Chondrocyte (in vitro differentiated cells): ENCODE measurements at regions not wholly inside any gene's neighbourhood (a gene's known extent, or its start where the extent isn't known, plus 50 kb on each side); places are given as distances from the start of the nearest gene placed in this dataset.
A peak's percentile ranks its signal among the peaks of the same experiment; 100 is the strongest.

ENCODE experiments used
- DNase-seq: peaks from one replicate; pipeline ENCODE4 v3.0.0; 2021; ENCODE audit warnings: mixed read lengths, low spot score
- H3K27ac Mint-ChIP-seq: one replicate; pipeline ENCODE4 v1.8.0; 2021; ENCODE audit warnings: mild to moderate bottlenecking, moderate library complexity, mixed read lengths; ENCODE audit not compliant: unreplicated experiment
- H3K27me3 Mint-ChIP-seq: 2 replicates; pipeline ENCODE4 v1.8.0; 2021; ENCODE audit warnings: low read depth, mixed read lengths
- H3K36me3 Mint-ChIP-seq: 2 replicates; pipeline ENCODE4 v1.8.0; 2021; ENCODE audit warnings: low read depth, mixed read lengths
- H3K4me1 Mint-ChIP-seq: 2 replicates; pipeline ENCODE4 v1.8.0; 2021; ENCODE audit warnings: low read depth, mild to moderate bottlenecking, mixed read lengths
- H3K4me3 Mint-ChIP-seq: one replicate; pipeline ENCODE4 v1.8.0; 2021; ENCODE audit warnings: mild to moderate bottlenecking, moderate library complexity, mixed read lengths; ENCODE audit not compliant: unreplicated experiment
- H3K9me3 Mint-ChIP-seq: 2 replicates; pipeline ENCODE4 v1.8.0; 2021; ENCODE audit warnings: low read depth, mixed read lengths
- CTCF ChIP-seq: fragments of 200-600 bp; sonication (generic); IDR thresholded peaks from 2 replicates; pipeline ENCODE4 v1.5.0; 2021; ENCODE audit warnings: antibody characterized with exemption, mild to moderate bottlenecking, moderate library complexity

DNA sequence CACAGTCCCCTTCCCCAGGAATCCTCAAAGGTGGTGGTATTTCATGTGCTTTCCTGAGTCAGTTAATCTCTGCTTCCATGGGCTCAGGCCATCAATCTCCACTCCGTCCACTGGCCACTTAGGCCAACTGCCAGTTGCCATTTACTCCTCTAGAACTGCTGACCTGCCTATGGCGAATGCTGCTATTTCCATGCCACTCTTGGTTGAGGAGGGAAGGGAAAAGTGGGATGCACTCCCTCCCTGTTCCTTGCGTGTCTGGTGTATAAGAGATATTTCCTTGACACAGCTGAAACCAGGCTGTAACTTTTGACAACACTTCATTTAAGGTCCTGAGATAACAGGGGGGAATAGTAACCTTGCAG, 261.5 kb downstream of the MREG start:
- DNase-seq = no peak
- Mint-ChIP-seq H3K9me3 (peaks cover 2% of the 10 kb centered on the region), H3K4me3 (no peak overlapping the region), H3K4me1 (peaks cover 64% of the 10 kb centered on the region), H3K36me3 (no peaks in the 10 kb centered on the region), H3K27ac (peak overlapping the region; percentile 73), H3K27me3 (no peaks in the 10 kb centered on the region)
- TF ChIP-seq CTCF = no peak

GRCh38 chr2:215751200-215751910, 262.0 kb downstream of the MREG start:
- Mint-ChIP-seq H3K4me1 (peaks cover 62% of the 10 kb centered on the region), H3K27me3 (no peaks in the 10 kb centered on the region), H3K9me3 (peaks cover 2% of the 10 kb centered on the region), H3K4me3 (no peak overlapping the region), H3K27ac (peak overlapping the region; percentile 73), H3K36me3 (peaks cover 2% of the 10 kb centered on the region)
- TF ChIP-seq CTCF = no peak
- no peak for DNase-seq

- no peaks in the 10 kb centered on the region for H3K9me3 Mint-ChIP-seq
- no peak for DNase-seq
- peaks cover 56% of the 10 kb centered on the region for H3K4me1 Mint-ChIP-seq
- peak overlapping the region; percentile 73 for H3K27ac Mint-ChIP-seq
- no peak overlapping the region for H3K4me3 Mint-ChIP-seq
- H3K27me3 Mint-ChIP-seq = no peaks in the 10 kb centered on the region
- H3K36me3 Mint-ChIP-seq = peaks cover 3% of the 10 kb centered on the region
- TF ChIP-seq CTCF = no peak
Measured at GRCh38 chr2:215750763-215751162, 262.6 kb downstream of the MREG start.

DNA sequence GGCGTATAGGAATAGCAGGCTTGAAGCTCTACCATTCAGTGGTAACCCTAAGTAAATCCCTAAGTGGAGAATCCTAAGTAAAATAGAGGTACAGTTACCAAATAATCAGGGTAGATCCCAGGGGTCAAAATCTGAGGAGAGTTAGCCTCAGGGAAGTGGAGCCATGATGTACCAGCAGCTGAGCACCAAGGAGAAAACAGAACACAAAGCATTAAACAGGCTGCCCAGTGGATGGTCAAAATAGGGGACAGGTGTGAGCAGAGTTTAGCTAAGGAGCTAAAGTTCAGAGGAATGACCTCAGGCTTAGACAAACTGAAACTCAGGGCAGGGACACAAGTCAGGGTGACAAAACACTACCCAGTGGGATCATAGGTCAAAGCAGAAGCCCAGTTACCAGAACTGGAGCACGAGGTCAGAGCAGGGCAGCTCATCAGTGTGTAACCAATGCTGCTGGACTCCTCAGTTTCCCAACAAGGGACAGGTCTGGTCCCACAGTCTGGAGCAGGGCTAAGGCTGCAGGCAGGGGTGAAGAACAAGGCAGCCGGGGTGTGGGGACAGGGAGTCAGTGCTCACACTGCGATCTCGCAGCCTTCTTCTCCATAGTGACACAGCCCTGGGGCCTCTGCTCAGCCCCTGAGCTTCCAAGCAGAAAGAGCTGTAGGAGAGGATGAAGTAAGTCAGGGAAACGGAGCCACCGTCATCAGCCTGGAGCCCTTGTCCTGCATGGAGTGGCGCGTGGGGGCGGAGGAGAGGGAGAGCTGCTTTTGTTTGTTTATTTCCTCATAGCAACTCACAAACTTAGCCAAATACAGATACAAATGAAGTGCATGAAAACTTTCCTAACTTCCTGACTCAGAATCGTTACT, 264.0 kb downstream of the MREG start:
- H3K4me3 Mint-ChIP-seq = no peak overlapping the region
- TF ChIP-seq CTCF = no peak
- no peaks in the 10 kb centered on the region for H3K27me3 Mint-ChIP-seq
- H3K27ac Mint-ChIP-seq = peak overlapping the region; percentile 27
- H3K4me1 Mint-ChIP-seq = peaks cover 48% of the 10 kb centered on the region
- H3K9me3 Mint-ChIP-seq = no peaks in the 10 kb centered on the region
- peaks cover 5% of the 10 kb centered on the region for H3K36me3 Mint-ChIP-seq
- DNase-seq = no peak

DNA sequence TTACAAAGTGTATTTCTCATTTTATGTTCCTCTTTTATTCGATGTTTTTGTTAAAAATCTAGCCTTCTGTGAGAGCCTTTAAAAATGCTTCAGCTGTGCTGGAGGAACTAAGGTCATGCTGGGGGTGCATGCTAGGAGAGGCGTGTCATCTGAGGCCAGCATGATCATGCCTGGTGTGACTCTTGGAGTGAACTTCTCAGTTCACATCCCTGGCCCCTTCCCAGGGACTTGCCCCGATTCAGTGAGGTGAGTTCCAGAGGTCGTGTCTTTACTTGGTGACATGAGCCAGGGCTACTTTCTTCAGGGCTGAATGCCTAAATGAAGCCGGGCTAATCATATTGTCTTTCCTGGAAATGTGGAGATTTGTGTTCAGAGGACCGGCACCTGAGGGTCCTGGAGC, 264.9 kb downstream of the MREG start:
- no peak for DNase-seq
- Mint-ChIP-seq H3K4me1 (peaks cover 43% of the 10 kb centered on the region), H3K9me3 (no peaks in the 10 kb centered on the region), H3K27me3 (no peaks in the 10 kb centered on the region), H3K36me3 (peaks cover 5% of the 10 kb centered on the region), H3K4me3 (no peak overlapping the region), H3K27ac (no peak overlapping the region)
- no peak for TF ChIP-seq CTCF
